HG02840 (cell line): ENCODE measurements at regions not wholly inside any gene's neighbourhood (a gene's known extent, or its start where the extent isn't known, plus 50 kb on each side); places are given as distances from the start of the nearest gene placed in this dataset.

Source experiments
- ATAC-seq: cut with Tn5 transposase; IDR thresholded peaks from one replicate; pipeline ENCODE4 v1.9.1; 2021; ENCODE audit warnings: mild to moderate bottlenecking, moderate library complexity, moderate number of reproducible peaks; ENCODE audit not compliant: unreplicated experiment, low FRiP score

DNA sequence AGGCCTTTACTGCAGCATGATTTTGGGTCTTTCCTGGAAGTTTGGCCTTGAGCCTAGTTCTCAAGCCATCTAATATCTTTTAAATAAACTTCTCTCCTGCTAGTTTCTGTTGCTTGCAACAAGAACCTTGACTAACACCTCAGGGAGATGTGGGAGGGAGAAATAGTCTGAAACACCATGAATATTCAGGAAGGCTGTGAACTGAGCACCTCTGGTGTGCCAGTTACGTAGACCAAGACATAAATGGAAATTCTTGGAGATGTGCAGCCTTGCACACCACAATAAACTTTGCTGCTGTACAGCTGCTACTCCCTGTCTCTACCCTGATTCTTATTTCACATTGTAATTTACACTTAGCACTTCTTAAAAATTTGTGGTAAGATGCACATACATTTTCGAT is 86.9 kb upstream of the SPATA13 start:
- no peak for ATAC-seq

DNA sequence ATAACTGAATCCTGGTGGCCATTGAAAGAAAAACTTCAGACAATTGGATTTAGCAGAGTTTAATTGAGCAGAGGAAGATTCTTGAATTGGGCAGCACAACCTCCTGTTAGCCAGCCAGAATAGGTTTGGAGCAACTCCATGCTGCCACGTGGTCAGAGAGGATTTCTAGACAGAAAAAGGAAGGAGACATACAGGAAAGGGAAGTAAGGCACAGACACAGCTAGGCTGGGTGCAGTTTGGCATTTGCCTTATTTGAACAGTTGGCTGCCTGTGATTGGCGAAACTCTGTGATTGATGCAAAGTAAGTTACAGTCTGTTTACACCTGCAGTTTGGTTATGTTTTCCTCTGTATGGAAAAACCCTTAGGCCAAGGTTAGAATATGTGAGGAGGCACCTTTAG is 85.8 kb upstream of the SPATA13 start:
- no peak for ATAC-seq

GRCh38 chr13:24075137-24075975 is 85.2 kb upstream of the SPATA13 start:
- ATAC-seq = no peak

DNA sequence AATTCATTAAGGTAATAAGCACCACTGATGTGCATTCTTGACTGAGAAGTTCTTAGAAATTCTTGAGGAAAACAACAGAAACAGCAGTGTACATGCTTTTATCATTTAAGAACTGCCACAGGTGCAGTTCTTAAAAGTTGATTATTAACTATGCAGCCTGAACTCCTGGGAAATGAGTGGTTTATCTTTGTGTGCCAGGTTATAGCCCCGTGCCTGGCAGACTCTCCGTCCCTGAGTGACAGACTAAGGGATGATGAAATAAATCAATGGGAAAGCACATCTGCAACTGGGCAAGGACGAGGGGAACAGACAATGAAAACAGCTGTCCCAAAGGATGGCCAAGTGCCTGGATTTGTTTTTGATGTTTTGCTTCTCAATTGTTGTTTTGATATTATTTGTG is 84.4 kb upstream of the SPATA13 start:
- no peak for ATAC-seq

GRCh38 chr13:24076636-24077035 is 83.9 kb upstream of the SPATA13 start:
- no peak for ATAC-seq

- no peak for ATAC-seq
These were observed 80.4 kb upstream of the SPATA13 start for GRCh38 chr13:24080134-24080533.

DNA sequence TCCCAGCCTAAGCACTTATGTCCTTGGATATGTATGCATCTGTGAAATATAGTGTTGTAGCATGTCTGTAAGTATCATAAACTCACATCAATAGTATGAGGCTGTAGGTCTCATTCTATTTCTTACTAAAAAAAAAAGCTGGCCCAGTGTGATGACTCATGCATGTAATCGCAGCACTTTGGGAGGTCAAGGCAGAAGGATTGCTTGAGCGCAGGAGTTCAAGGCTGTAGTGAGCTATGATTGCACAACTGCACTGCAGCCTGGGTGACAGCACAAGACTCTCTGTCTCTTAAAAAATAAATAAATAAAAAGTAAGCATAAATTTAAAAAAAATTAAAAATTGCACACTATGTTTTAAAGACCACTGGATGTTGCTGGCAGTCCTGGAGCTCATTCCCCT is 79.1 kb upstream of the SPATA13 start:
- ATAC-seq = no peak

- no peak for ATAC-seq
These were observed 77.4 kb upstream of the SPATA13 start for GRCh38 chr13:24083141-24083540.

DNA sequence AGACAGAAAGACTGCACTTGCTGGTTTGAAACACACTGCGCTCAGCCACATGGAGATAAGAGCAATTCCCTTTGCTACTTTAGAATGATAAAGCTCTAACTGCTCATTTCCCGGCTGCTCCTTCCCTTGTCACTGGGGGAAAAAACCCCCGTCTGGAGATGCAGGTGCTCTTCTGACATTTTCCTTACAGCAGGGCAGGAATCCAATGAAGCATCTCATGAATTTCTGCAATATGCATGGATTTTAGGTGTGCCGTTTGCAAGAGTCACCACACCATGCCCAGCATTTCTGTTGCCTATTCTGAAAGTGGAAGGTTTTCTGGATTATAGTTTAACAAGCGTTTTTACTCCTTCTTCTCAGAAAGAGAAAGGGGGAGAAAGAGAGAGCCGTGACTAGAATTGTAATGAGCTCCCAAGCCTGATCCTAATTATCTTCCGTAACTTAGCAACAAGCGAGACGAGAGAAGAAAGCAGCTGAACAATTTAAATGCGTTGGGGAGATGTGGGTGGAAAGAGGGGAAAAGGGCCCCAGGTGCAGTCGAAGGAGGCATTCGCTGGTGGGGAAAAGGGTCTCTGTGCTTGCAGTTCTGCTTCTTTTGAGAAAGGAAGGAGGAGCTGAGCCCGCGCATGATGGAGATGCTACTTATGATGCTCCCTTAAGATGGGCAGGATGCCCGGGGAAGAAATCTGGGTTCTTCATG is 76.6 kb upstream of the SPATA13 start:
- no peak for ATAC-seq

GRCh38 chr13:24085662-24086061 is 74.9 kb upstream of the SPATA13 start:
- ATAC-seq = no peak

GRCh38 chr13:24086642-24087041 is 73.9 kb upstream of the SPATA13 start:
- ATAC-seq = no peak

DNA sequence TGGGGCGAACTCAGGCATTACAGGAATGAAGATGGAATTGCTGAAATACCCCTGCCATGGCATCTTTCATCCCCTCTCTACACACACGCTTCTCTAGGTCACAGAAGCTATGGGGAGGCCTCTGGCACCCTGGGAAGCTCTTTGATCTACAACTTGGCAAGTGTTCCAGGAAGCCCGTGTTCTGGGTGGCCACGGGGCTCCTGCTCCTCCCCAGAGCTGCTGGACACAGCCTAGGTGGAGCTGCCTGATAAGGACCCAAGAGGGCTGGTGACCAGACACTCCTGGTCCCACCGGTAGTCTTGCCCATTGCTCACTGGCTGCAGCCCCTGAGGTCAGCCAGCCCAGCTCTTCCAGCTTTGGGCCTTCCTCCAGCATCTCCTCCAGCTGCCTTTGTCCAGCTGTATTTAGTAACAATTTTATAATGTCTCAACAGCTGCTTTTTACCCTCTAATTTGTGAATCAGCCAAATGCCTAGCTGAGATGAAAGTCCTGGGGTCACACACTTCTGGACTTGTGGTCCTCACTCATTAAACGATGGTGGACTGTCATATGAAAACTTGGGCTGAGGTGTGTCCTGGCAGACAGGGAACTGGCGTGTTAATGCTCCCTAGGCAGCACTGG is 72.8 kb upstream of the SPATA13 start:
- no peak for ATAC-seq

DNA sequence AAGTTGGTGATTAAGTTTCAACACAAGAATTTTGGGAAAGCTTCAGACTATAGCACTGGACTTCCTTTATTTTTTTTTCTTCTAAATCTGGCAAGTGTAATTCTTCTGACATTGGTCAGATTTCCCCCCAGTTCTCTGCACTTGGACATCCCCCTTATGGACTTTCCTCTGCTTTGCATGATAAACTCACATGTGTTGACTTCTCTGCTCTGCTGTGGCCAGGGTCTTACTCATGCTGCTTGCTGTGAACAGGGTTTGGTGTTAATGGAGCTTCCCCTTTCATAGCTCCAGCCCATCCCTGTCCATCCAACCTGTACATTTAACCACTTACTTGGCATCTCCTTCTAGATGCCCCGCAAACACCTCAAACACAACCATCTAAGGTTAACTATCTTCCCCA is 70.5 kb upstream of the SPATA13 start:
- no peak for ATAC-seq

- no peak for ATAC-seq
These were observed 69.4 kb upstream of the SPATA13 start for GRCh38 chr13:24091080-24091479.

GRCh38 chr13:24092108-24092507 is 68.4 kb upstream of the SPATA13 start:
- ATAC-seq = no peak

GRCh38 chr13:24093047-24093446 is 67.5 kb upstream of the SPATA13 start:
- no peak for ATAC-seq

- no peak for ATAC-seq
These were observed 63.9 kb upstream of the SPATA13 start for GRCh38 chr13:24096659-24097058.

- ATAC-seq = no peak
These were observed 63.5 kb upstream of the SPATA13 start for GRCh38 chr13:24097064-24097463.

DNA sequence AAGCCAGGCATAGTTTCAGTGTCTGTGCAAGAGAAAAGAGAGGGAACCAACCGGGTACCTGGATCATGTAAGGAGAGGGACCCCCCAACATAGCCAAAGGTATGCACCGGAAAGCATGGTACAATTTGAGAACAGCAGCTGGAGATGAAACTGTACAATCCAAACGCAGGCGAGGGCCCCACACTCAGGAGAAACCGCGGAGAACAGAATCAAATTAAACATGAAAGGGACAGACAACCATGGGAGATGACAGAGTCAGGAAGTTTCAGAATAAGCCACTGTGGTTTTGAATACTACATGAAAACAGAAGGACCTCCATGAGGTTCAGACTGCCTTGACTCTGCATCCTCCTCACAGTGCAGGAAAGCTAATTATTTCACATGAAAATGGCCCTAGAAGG is 62.9 kb upstream of the SPATA13 start:
- no peak for ATAC-seq

- ATAC-seq = no peak
These were observed 61.0 kb upstream of the SPATA13 start for GRCh38 chr13:24099490-24099889.

DNA sequence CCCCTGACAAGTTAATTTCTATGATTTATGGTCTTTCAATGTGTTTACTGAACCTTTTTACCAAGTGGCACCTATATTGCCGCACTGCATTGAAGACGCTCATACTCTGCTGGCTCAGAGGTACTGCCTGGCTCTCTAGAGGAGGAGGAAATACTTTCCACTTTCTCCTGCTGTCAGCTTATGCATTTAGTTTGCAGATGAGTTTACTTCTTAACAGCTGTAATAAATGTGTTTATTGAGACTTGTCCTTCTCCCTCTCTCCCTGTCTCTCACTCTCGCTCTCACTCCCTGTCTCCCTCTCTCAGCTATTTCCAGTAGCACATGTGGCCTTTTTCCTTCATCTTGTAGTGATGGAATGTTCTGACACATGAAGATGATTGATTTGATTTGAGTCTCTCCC is 60.3 kb upstream of the SPATA13 start:
- no peak for ATAC-seq
